Mucosa of descending colon (tissue), 3 donors: ENCODE measurements at regions not wholly inside any gene's neighbourhood (a gene's known extent, or its start where the extent isn't known, plus 50 kb on each side); places are given as distances from the start of the nearest gene placed in this dataset.

Experiments used
- ATAC-seq: fragments of 200-7000 bp; cut with Tn5 transposase; one replicate; pipeline ENCODE4 v1.9.1; 2020; ENCODE audit warnings: mild to moderate bottlenecking, moderate library complexity
- DNase-seq, 3 donors: peaks; one replicate each; pipeline ENCODE4 v3.0.0-alpha.2; 2020
- H3K36me3 ChIP-seq: fragments of 200-600 bp; one replicate; pipeline ENCODE4 v1.8.0; 2021; ENCODE audit warnings: low read depth, mild to moderate bottlenecking
- H3K4me1 ChIP-seq: fragments of 200-600 bp; one replicate; pipeline ENCODE4 v1.8.0; 2021; ENCODE audit warnings: low read depth, mild to moderate bottlenecking
- H3K4me3 ChIP-seq: fragments of 200-600 bp; one replicate; pipeline ENCODE4 v1.8.0; 2021; ENCODE audit warnings: mild to moderate bottlenecking
- H3K9me3 ChIP-seq: fragments of 200-600 bp; one replicate; pipeline ENCODE4 v1.8.0; 2021; ENCODE audit warnings: mild to moderate bottlenecking
- CTCF ChIP-seq: fragments of 200-600 bp; IDR thresholded peaks from one replicate; pipeline ENCODE4 v1.8.0; 2022; ENCODE audit warnings: antibody characterized with exemption, mild to moderate bottlenecking
- intact Hi-C, 2 donors: fragments of 100-400 bp; cut with DNase I in 1 of 2; cut with micrococcal nuclease in 1 of 2; formaldehyde crosslinking; loops; one replicate each; pipeline versions ENCODE4 v1.11.0 to v1.11.1; 2022; cut with DNase I, micrococcal nuclease
- donor health status: DM: no; HTN: no; CAD: no; lungs with moderate emphysema.
- donor health status: DM: no; HTN: no; CAD: no.
- donor health status: DM: no; HTN: yes; CAD: no.

DNA sequence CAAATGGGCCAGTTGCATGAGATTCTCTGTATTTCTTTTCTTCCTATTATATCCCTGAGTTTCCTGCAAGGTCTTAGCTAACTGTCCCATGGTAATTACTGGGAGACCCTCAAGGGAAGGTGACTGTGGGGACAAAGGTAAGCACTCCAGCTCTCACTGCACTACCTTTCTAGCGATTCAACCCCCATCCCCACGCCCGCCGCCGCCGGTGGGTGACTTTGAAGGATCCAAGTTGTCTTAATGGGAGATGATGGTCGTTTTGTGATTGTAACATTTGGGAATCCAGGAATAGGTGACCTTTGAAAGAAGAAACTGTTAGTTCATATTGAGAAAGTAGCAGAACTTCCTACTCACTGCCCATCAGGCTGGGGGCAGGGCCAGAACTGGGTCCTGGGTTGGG, 265.5 kb downstream of the LRFN2 start:
- H3K9me3 ChIP-seq: no peaks in the 10 kb centered on the region
- intact Hi-C loops: no loop called here
- no peak overlapping the region for H3K4me3 ChIP-seq
- no peak for DNase-seq
- no peak for ATAC-seq
- no peak for TF ChIP-seq CTCF
- H3K36me3 ChIP-seq: no peaks in the 10 kb centered on the region
- H3K4me1 ChIP-seq: no peaks in the 10 kb centered on the region

GRCh38 chr6:40320947-40321346, 266.2 kb downstream of the LRFN2 start:
- ATAC-seq (no peak), DNase-seq (no peak)
- Histone ChIP-seq H3K4me1 (no peaks in the 10 kb centered on the region), H3K9me3 (no peaks in the 10 kb centered on the region), H3K4me3 (no peak overlapping the region), H3K36me3 (no peaks in the 10 kb centered on the region)
- no peak for TF ChIP-seq CTCF
- intact Hi-C loops: no loop called here

DNA sequence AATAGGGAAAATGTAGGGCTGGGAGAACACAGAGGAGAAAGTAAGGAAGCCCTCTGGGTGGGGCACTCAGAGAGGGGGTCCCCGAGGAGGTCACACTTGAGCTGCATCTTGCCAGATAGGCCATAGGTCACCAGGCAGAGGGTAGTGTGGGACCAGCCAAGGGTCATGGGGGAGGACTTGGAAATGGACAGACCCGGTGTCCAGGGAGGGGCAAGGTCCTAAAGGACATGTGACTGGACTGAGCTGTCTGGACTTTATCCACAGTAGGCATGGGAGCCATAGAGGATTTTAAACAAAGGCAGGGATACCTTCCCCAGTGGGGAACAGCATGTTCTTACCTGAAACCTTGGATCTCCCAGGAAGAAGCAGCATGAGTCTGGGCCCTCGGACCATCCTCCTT, 266.7 kb downstream of the LRFN2 start:
- H3K4me1 ChIP-seq: no peaks in the 10 kb centered on the region
- no peak overlapping the region for H3K4me3 ChIP-seq
- H3K9me3 ChIP-seq: no peaks in the 10 kb centered on the region
- no peak for TF ChIP-seq CTCF
- intact Hi-C loops: no loop called here
- ATAC-seq (no peak), DNase-seq (no peak)
- H3K36me3 ChIP-seq: no peaks in the 10 kb centered on the region

GRCh38 chr6:40319124-40319523, 268.0 kb downstream of the LRFN2 start:
- no peaks in the 10 kb centered on the region for H3K36me3 ChIP-seq
- intact Hi-C loops: no loop called here
- no peak overlapping the region for H3K4me3 ChIP-seq
- TF ChIP-seq CTCF: no peak
- no peak for DNase-seq
- no peaks in the 10 kb centered on the region for H3K4me1 ChIP-seq
- ATAC-seq: no peak
- no peaks in the 10 kb centered on the region for H3K9me3 ChIP-seq

GRCh38 chr6:40315060-40315459, 272.1 kb downstream of the LRFN2 start:
- ATAC-seq (no peak), DNase-seq (no peak)
- H3K9me3 ChIP-seq: no peaks in the 10 kb centered on the region
- H3K4me3 ChIP-seq: no peak overlapping the region
- H3K4me1 ChIP-seq: no peaks in the 10 kb centered on the region
- no peak for TF ChIP-seq CTCF
- H3K36me3 ChIP-seq: no peaks in the 10 kb centered on the region
- intact Hi-C loops: no loop called here

DNA sequence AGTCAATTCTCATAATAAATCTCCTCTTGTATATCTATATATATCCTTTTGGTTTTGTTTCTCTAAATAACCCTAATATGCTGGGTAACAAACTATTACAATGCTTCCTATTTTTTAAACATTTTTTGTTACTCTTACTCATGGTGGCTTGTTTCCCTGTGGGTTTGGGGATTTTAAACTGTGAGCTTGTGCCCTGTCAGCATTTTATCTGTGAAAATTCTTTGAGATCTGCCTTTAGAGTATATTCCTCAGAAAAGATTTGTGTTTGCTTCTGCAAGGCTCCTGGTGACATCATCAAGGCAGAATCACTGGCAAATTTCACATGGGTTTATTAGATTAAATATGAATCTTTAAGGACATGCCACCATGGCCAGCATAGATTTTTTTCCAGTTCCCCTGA, 273.6 kb downstream of the LRFN2 start:
- DNase-seq (no peak), ATAC-seq (no peak)
- Histone ChIP-seq H3K4me3 (no peak overlapping the region), H3K36me3 (no peaks in the 10 kb centered on the region), H3K4me1 (no peaks in the 10 kb centered on the region), H3K9me3 (no peaks in the 10 kb centered on the region)
- no peak for TF ChIP-seq CTCF
- intact Hi-C loops: no loop called here
